ENCODE measurements at regions not wholly inside any gene's neighbourhood (a gene's known extent, or its start where the extent isn't known, plus 50 kb on each side); places are given as distances from the start of the nearest gene placed in this dataset.

GRCh38 chr11:80023386-80023785, 582.6 kb upstream of the TENM4 start:
- H3K27ac Mint-ChIP-seq = no peak overlapping the region
- H3K9ac ChIP-seq (ENCODE audit: extremely low read depth, insufficient read length, low read length) = no peak overlapping the region
- no peak overlapping the region for H3K18ac ChIP-seq (ENCODE audit: insufficient read length, low read depth, low read length)
- no peak overlapping the region for H2BK5ac ChIP-seq (ENCODE audit: insufficient read length, low read length)
- H4K5ac ChIP-seq (ENCODE audit: insufficient read length, low read depth, low read length) = no peak overlapping the region
- H3K36me3 Mint-ChIP-seq (ENCODE audit: insufficient read depth in 1 of 3, low read depth in 3 of 3) = no peaks in the 10 kb centered on the region
- no peak overlapping the region for H2BK20ac ChIP-seq (ENCODE audit: low read depth, low read length, poor library complexity, severe bottlenecking)
- H3K4me1 ChIP-seq (ENCODE audit: insufficient read depth, low read length) = no peaks in the 10 kb centered on the region
- no peak overlapping the region for H4K91ac ChIP-seq (ENCODE audit: insufficient read length, low read depth, low read length)
- H2AFZ ChIP-seq (ENCODE audit: low read length) = no peak overlapping the region
- no peak for DNase-seq
- H3K27ac ChIP-seq (ENCODE audit: insufficient read length, low read depth, low read length) = no peak overlapping the region
- no peak overlapping the region for H3K14ac ChIP-seq (ENCODE audit: insufficient read depth, low read length)
- H4K20me1 ChIP-seq (ENCODE audit: control insufficient read depth, insufficient read depth, insufficient read length) = no peaks in the 10 kb centered on the region
- no peak overlapping the region for H4K8ac ChIP-seq (replicated peaks; ENCODE audit: insufficient read length, low read depth, low read length)
- H3K4me1 Mint-ChIP-seq = no peaks in the 10 kb centered on the region
- H2BK120ac ChIP-seq (ENCODE audit: low read depth, low read length, poor library complexity, severe bottlenecking) = no peak overlapping the region
- no peak overlapping the region for H3T11ph ChIP-seq (ENCODE audit: low read length)
- H3K27me3 ChIP-seq (ENCODE audit: insufficient read depth, low read length) = no peaks in the 10 kb centered on the region
- no peak overlapping the region for H3K4me2 ChIP-seq (ENCODE audit: insufficient read depth, insufficient read length, low read length)
- no peaks in the 10 kb centered on the region for H3K27me3 Mint-ChIP-seq (ENCODE audit: low read depth)
- H3K9me3 Mint-ChIP-seq = peaks cover 0 to 5% of the 10 kb centered on the region in 2 experiments; a peak in 1 of 5 replicates
- H3K23ac ChIP-seq (ENCODE audit: insufficient read length, low read depth, low read length) = no peak overlapping the region
- no peaks in the 10 kb centered on the region for H3K23me2 ChIP-seq (ENCODE audit: insufficient read length, low read depth, low read length, poor library complexity, severe bottlenecking)
- TF ChIP-seq, protein P1, sequence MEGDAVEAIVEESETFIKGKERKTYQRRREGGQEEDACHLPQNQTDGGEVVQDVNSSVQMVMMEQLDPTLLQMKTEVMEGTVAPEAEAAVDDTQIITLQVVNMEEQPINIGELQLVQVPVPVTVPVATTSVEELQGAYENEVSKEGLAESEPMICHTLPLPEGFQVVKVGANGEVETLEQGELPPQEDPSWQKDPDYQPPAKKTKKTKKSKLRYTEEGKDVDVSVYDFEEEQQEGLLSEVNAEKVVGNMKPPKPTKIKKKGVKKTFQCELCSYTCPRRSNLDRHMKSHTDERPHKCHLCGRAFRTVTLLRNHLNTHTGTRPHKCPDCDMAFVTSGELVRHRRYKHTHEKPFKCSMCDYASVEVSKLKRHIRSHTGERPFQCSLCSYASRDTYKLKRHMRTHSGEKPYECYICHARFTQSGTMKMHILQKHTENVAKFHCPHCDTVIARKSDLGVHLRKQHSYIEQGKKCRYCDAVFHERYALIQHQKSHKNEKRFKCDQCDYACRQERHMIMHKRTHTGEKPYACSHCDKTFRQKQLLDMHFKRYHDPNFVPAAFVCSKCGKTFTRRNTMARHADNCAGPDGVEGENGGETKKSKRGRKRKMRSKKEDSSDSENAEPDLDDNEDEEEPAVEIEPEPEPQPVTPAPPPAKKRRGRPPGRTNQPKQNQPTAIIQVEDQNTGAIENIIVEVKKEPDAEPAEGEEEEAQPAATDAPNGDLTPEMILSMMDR (conservative IDR thresholded peaks at IDR 0.05) = no peak
- no peaks in the 10 kb centered on the region for H3K79me1 ChIP-seq (ENCODE audit: insufficient read depth, low read depth, low read length, poor library complexity, severe bottlenecking)
- H3K9me3 ChIP-seq (ENCODE audit: control insufficient read depth, low read depth, low read length) = no peaks in the 10 kb centered on the region
- H3K56ac ChIP-seq (ENCODE audit: insufficient read length, low read depth, low read length) = no peak overlapping the region
- no peak overlapping the region for H2AK5ac ChIP-seq (ENCODE audit: insufficient read length, low read length)
- H2BK15ac ChIP-seq (ENCODE audit: low read depth, low read length) = no peak overlapping the region
- H2BK12ac ChIP-seq (ENCODE audit: insufficient read length, low read depth, low read length) = no peak overlapping the region
- H3K4ac ChIP-seq (ENCODE audit: low read depth, low read length) = no peak overlapping the region
- no peaks in the 10 kb centered on the region for H3K79me2 ChIP-seq (ENCODE audit: insufficient read depth, low read length)
- H3K4me3 Mint-ChIP-seq = no peak overlapping the region

Data from H9 (cell line).